HCT116 (cell line): ENCODE measurements at regions not wholly inside any gene's neighbourhood (a gene's known extent, or its start where the extent isn't known, plus 50 kb on each side); places are given as distances from the start of the nearest gene placed in this dataset.

Source experiments
- ATAC-seq: fragments of 200-7000 bp; cut with Tn5 transposase; 2 replicates; pipeline ENCODE4 v1.9.1; 2020; ENCODE audit warnings: mild to moderate bottlenecking, moderate library complexity
- BruUV-seq: library from RNA; stranded (reverse); fragments of 400-500 nt; replicated peaks from 2 replicates; lab custom pipeline; 2021; lab: Mats Ljungman, UMichigan
- CTCF ChIA-PET: fragments of 300-600 bp; sonication (Branson Sonifier 250); formaldehyde crosslinking; loops from one replicate; lab custom pipeline; 2021; ENCODE audit warnings: antibody characterized with exemption; lab: Charles Lee
- POLR2A ChIA-PET: fragments of 300-600, 350-600 bp; sonication (Branson Sonifier 250); formaldehyde crosslinking; loops from one replicate; lab custom pipeline; 2021; ENCODE audit warnings: antibody characterized with exemption; lab: Charles Lee
- RAD21 ChIA-PET, 2 experiments: fragments of 300-600 bp; sonication (Branson Sonifier 250); formaldehyde crosslinking; loops; one replicate each; lab custom pipeline; 2023; ENCODE audit warnings: low total read pairs in 2 of 2; ENCODE audit not compliant: uncharacterized antibody in 2 of 2, unreplicated experiment in 2 of 2, low non-redundant PET in 1 of 2; lab: Charles Lee
- DNase-seq: peaks from one replicate; pipeline ENCODE4 v3.0.0-alpha.2; 2010; ENCODE audit warnings: low read depth, low spot score
- H2AFZ ChIP-seq: fragments of 200-600 bp; shearing (Covaris generic), sonication (generic); 2 replicates; pipeline ENCODE4 v1.6.1; 2017; ENCODE audit warnings: low read depth, mixed run types, mixed read lengths, antibody characterized with exemption, low read length; ENCODE audit not compliant: poor library complexity, severe bottlenecking
- H3K27ac ChIP-seq: 2 replicates; pipeline ENCODE4 v1.5.1; 2012; ENCODE audit warnings: low read depth, low read length
- H3K27me3 ChIP-seq: fragments of 200-600 bp; sonication (generic); 2 replicates; pipeline ENCODE4 v1.6.1; 2016; ENCODE audit warnings: mixed run types, low read length, mixed read lengths; ENCODE audit not compliant: insufficient read depth
- H3K36me3 ChIP-seq, 2 experiments: fragments of 200-500 bp in 1 of 2; fragments of 200-600 bp in 1 of 2; sonication (Bioruptor generic) in 1 of 2; sonication (generic) in 1 of 2; 2 replicates each; pipeline versions ENCODE4 v1.5.1 to v1.6.1; 2014 to 2016; ENCODE audit warnings: low read length in 2 of 2, inconsistent platforms in 1 of 2, mixed read lengths in 1 of 2, mixed run types in 1 of 2; ENCODE audit not compliant: insufficient read depth in 2 of 2, control insufficient read depth in 1 of 2
- H3K4me1 ChIP-seq, 2 experiments: fragments of 200-600 bp in 1 of 2; sonication (generic) in 1 of 2; 2 replicates each; pipeline versions ENCODE4 v1.5.1 to v1.6.1; 2012 to 2017; ENCODE audit warnings: low read length in 2 of 2, inconsistent platforms in 1 of 2, mild to moderate bottlenecking in 1 of 2, mixed read lengths in 1 of 2, mixed run types in 1 of 2, moderate library complexity in 1 of 2; ENCODE audit not compliant: insufficient read depth in 2 of 2, control insufficient read depth in 1 of 2
- H3K4me2 ChIP-seq: fragments of 200-600 bp; sonication (generic); 2 replicates; pipeline ENCODE4 v1.6.1; 2017; ENCODE audit warnings: mixed run types, low read length, mixed read lengths
- H3K4me3 ChIP-seq, 2 experiments: fragments of 200-600 bp in 1 of 2; sonication (generic) in 1 of 2; replicated peaks in 1 of 2; 2 replicates each; pipeline ENCODE4 v1.5.1; 2011 to 2016; ENCODE audit warnings: low read length in 2 of 2, control low read depth in 1 of 2, low read depth in 1 of 2, mild to moderate bottlenecking in 1 of 2, mixed read lengths in 1 of 2, mixed run types in 1 of 2
- H3K79me2 ChIP-seq: fragments of 200-600 bp; sonication (generic); 2 replicates; pipeline ENCODE4 v1.6.1; 2017; ENCODE audit warnings: mild to moderate bottlenecking, mixed run types, low read length, moderate library complexity, mixed read lengths; ENCODE audit not compliant: insufficient read depth
- H3K9ac ChIP-seq: fragments of 200-600 bp; sonication (generic); 2 replicates; pipeline ENCODE4 v1.6.1; 2016; ENCODE audit warnings: low read length, mixed read lengths
- H3K9me2 ChIP-seq: fragments of 200-600 bp; sonication (generic), shearing (Covaris generic); 2 replicates; pipeline ENCODE4 v1.6.1; 2017; ENCODE audit warnings: mixed run types, mild to moderate bottlenecking, moderate library complexity; ENCODE audit not compliant: insufficient read depth
- H3K9me3 ChIP-seq, 2 experiments: fragments of 200-500 bp in 1 of 2; fragments of 200-600 bp in 1 of 2; sonication (Bioruptor generic) in 1 of 2; sonication (generic) in 1 of 2; 2 replicates each; pipeline ENCODE4 v1.6.1; 2014 to 2017; ENCODE audit warnings: low read length in 2 of 2, mixed read lengths in 2 of 2, inconsistent platforms in 1 of 2, low read depth in 1 of 2, mild to moderate bottlenecking in 1 of 2, mixed run types in 1 of 2, moderate library complexity in 1 of 2; ENCODE audit not compliant: control insufficient read depth in 1 of 2, insufficient read depth in 1 of 2
- H4K20me1 ChIP-seq: fragments of 200-600 bp; sonication (generic), shearing (Covaris generic); 2 replicates; pipeline ENCODE4 v1.6.1; 2017; ENCODE audit warnings: mixed run types, mild to moderate bottlenecking, moderate library complexity; ENCODE audit not compliant: insufficient read depth
- CBX3 ChIP-seq: IDR thresholded peaks from 2 replicates; pipeline ENCODE4 v1.6.1; 2012; ENCODE audit warnings: low read depth
- EGR1 ChIP-seq: IDR thresholded peaks from 2 replicates; pipeline ENCODE4 v1.6.1; 2012; ENCODE audit warnings: low read depth
- ELF1 ChIP-seq: IDR thresholded peaks from 2 replicates; pipeline ENCODE4 v1.6.1; 2012; ENCODE audit warnings: low read depth, borderline replicate concordance
- EZH2 ChIP-seq: fragments of 200-600 bp; sonication (generic); IDR thresholded peaks from 2 replicates; pipeline ENCODE4 v1.6.1; 2017; ENCODE audit warnings: antibody characterized with exemption, mixed run types
- JUND ChIP-seq: IDR thresholded peaks from 2 replicates; pipeline ENCODE4 v1.6.1; 2012
- POLR2A ChIP-seq: IDR thresholded peaks from 2 replicates; pipeline ENCODE4 v1.7.0; 2011; ENCODE audit warnings: borderline replicate concordance; ENCODE audit not compliant: insufficient read depth, insufficient read length; ENCODE audit errors: extremely low read depth
- RAD21 ChIP-seq: IDR thresholded peaks from 2 replicates; pipeline ENCODE4 v1.6.1; 2012; ENCODE audit warnings: low read depth, mild to moderate bottlenecking
- REST ChIP-seq: IDR thresholded peaks from 2 replicates; pipeline ENCODE4 v1.6.1; 2012; ENCODE audit warnings: low read depth
- SIN3A ChIP-seq: IDR thresholded peaks from 2 replicates; pipeline ENCODE4 v1.6.1; 2012; ENCODE audit warnings: low read depth
- SP1 ChIP-seq: IDR thresholded peaks from 2 replicates; pipeline ENCODE4 v1.6.1; 2012; ENCODE audit warnings: low read depth
- SRF ChIP-seq: IDR thresholded peaks from 2 replicates; pipeline ENCODE4 v1.6.1; 2012; ENCODE audit warnings: low read depth
- TCF7L2 ChIP-seq: IDR thresholded peaks from 2 replicates; pipeline ENCODE4 v1.7.0; 2011; ENCODE audit warnings: borderline replicate concordance, inconsistent platforms; ENCODE audit not compliant: insufficient read depth, insufficient read length; ENCODE audit errors: extremely low read depth
- ZFX ChIP-seq: fragments of 450-650 bp; IDR thresholded peaks from 2 replicates; pipeline ENCODE4 v1.6.1; 2017
- intact Hi-C: fragments of 100-400 bp; cut with micrococcal nuclease; formaldehyde crosslinking; loops from 2 replicates; pipeline ENCODE4 v1.10.0; 2022
- TF ChIP-seq, protein P1 (sequence below), 3 experiments: fragments of 200-600 bp in 1 of 3; sonication (generic) in 1 of 3; IDR thresholded peaks in 2 of 3; conservative IDR thresholded peaks in 1 of 3; 2 replicates each; pipeline ENCODE4 v1.5.1; 2012 to 2017; ENCODE audit warnings: low read depth in 2 of 3, low read length in 2 of 3, antibody characterized with exemption in 1 of 3, borderline replicate concordance in 1 of 3, control low read depth in 1 of 3, mild to moderate bottlenecking in 1 of 3, mixed read lengths in 1 of 3, mixed run types in 1 of 3, moderate library complexity in 1 of 3; ENCODE audit not compliant: insufficient read depth in 1 of 3
- TF ChIP-seq, protein P2 (sequence below): IDR thresholded peaks from 2 replicates; pipeline ENCODE4 v1.6.1; 2012
- TF ChIP-seq, protein P3 (sequence below): IDR thresholded peaks from 2 replicates; pipeline ENCODE4 v1.6.1; 2012

DNA sequence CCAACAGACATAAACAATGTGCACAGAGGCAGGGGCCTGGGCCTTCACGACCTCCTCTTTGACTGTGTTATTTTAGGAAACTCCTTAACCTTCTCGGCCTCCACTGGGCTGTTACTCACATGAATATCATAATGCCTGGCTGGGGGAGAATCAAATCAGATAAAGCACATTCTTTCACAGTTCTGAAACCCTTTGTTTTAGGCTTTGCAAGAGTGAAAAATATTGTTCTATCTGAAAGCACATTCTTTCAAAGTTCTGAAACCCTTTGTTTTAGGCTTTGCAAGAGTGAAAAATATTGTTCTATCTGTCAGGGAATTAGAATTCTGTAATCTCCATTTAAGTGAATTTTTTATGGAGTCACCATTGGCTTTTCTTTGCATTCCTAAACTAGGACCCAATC, 50.7 kb upstream of the SYNDIG1 start:
- no peak for TF ChIP-seq ELF1
- TF ChIP-seq ZFX: no peak
- TF ChIP-seq POLR2A: no peak
- BruUV-seq: no TSS peak

GRCh38 chr20:24417485-24417884, 51.9 kb upstream of the SYNDIG1 start:
- BruUV-seq: no TSS peak
- ATAC-seq (no peak), DNase-seq (no peak)
- Histone ChIP-seq H3K9me3 (peaks cover 0 to 18% of the 10 kb centered on the region in 2 experiments; a peak in 1 of 4 replicates), H4K20me1 (no peaks in the 10 kb centered on the region), H3K4me1 (no peaks in the 10 kb centered on the region), H3K27me3 (no peaks in the 10 kb centered on the region), H3K36me3 (no peaks in the 10 kb centered on the region), H3K4me2 (no peak overlapping the region), H3K4me3 (no peak overlapping the region), H3K9me2 (no peaks in the 10 kb centered on the region), H3K9ac (no peak overlapping the region), H2AFZ (no peak overlapping the region), H3K27ac (no peak overlapping the region), H3K79me2 (no peaks in the 10 kb centered on the region)
- CTCF ChIA-PET: no interaction called here
- RAD21 ChIA-PET: no interaction called here
- TF ChIP-seq EGR1 (no peak), SRF (no peak), REST (no peak), EZH2 (no peak), SP1 (no peak), SIN3A (no peak), JUND (no peak), RAD21 (no peak), TCF7L2 (no peak), CBX3 (no peak), ELF1 (no peak), ZFX (no peak)
- TF ChIP-seq, protein P1, sequence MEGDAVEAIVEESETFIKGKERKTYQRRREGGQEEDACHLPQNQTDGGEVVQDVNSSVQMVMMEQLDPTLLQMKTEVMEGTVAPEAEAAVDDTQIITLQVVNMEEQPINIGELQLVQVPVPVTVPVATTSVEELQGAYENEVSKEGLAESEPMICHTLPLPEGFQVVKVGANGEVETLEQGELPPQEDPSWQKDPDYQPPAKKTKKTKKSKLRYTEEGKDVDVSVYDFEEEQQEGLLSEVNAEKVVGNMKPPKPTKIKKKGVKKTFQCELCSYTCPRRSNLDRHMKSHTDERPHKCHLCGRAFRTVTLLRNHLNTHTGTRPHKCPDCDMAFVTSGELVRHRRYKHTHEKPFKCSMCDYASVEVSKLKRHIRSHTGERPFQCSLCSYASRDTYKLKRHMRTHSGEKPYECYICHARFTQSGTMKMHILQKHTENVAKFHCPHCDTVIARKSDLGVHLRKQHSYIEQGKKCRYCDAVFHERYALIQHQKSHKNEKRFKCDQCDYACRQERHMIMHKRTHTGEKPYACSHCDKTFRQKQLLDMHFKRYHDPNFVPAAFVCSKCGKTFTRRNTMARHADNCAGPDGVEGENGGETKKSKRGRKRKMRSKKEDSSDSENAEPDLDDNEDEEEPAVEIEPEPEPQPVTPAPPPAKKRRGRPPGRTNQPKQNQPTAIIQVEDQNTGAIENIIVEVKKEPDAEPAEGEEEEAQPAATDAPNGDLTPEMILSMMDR (IDR thresholded peaks at IDR 0.05 in 2 of 3, conservative IDR thresholded peaks at IDR 0.05 in 1 of 3; ENCODE audit: borderline replicate concordance in 1 of 3, insufficient read depth in 1 of 3, low read depth in 2 of 3, low read length in 2 of 3): no peak
- TF ChIP-seq, protein P2, sequence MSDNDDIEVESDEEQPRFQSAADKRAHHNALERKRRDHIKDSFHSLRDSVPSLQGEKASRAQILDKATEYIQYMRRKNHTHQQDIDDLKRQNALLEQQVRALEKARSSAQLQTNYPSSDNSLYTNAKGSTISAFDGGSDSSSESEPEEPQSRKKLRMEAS: no peak
- TF ChIP-seq, protein P3, sequence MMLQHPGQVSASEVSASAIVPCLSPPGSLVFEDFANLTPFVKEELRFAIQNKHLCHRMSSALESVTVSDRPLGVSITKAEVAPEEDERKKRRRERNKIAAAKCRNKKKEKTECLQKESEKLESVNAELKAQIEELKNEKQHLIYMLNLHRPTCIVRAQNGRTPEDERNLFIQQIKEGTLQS: no peak
- intact Hi-C loops: no loop called here
- POLR2A ChIA-PET: no interaction called here

More for the DNA sequence above, 50.7 kb upstream of the SYNDIG1 start:
- DNase-seq: no peak
- ChIA-PET RAD21 (no interaction called here), POLR2A (no interaction called here), CTCF (no interaction called here)
- no peak overlapping the region for H2AFZ ChIP-seq
- no peaks in the 10 kb centered on the region for H4K20me1 ChIP-seq
- H3K4me3 ChIP-seq: no peak overlapping the region
- peaks cover 0 to 13% of the 10 kb centered on the region in 2 experiments; a peak in 1 of 4 replicates for H3K9me3 ChIP-seq
- no peak overlapping the region for H3K4me2 ChIP-seq
- H3K4me1 ChIP-seq: no peaks in the 10 kb centered on the region
- H3K36me3 ChIP-seq: no peaks in the 10 kb centered on the region
- no peaks in the 10 kb centered on the region for H3K27me3 ChIP-seq
- H3K9ac ChIP-seq: no peak overlapping the region
- no peaks in the 10 kb centered on the region for H3K79me2 ChIP-seq
- H3K27ac ChIP-seq: no peak overlapping the region
- intact Hi-C loops: no loop called here
- ATAC-seq: no peak
- H3K9me2 ChIP-seq: no peaks in the 10 kb centered on the region
